H1 (cell line): ENCODE measurements at regions not wholly inside any gene's neighbourhood (a gene's known extent, or its start where the extent isn't known, plus 50 kb on each side); places are given as distances from the start of the nearest gene placed in this dataset.

ENCODE experiments used
- CTCF ChIA-PET: fragments of 300-600 bp; sonication (Branson Sonifier 250); formaldehyde crosslinking; loops from one replicate; lab custom pipeline; 2021; ENCODE audit not compliant: partially characterized antibody; lab: Charles Lee
- POLR2A ChIA-PET: fragments of 300-600 bp; sonication (Branson Sonifier 250); formaldehyde crosslinking; loops from one replicate; lab custom pipeline; 2021; ENCODE audit warnings: inconsistent platforms; ENCODE audit not compliant: partially characterized antibody; lab: Charles Lee
- DNase-seq, 2 experiments: peaks; one replicate each; pipeline versions ENCODE4 v3.0.0 to v3.0.0-alpha.2; 2010 to 2022; ENCODE audit warnings: low spot score in 2 of 2, low read depth in 1 of 2, mixed read lengths in 1 of 2
- FAIRE-seq: peaks from 2 replicates; lab custom pipeline; 2011; peaks lifted over from hg19 to GRCh38; lab: Jason Lieb, UNC
- H2AFZ ChIP-seq: 2 replicates; pipeline ENCODE4 v1.8.1; 2012; ENCODE audit warnings: low read length, inconsistent platforms
- H2AK5ac ChIP-seq: 2 replicates; pipeline ENCODE4 v1.6.1; 2013; ENCODE audit warnings: low read depth, low read length
- H2BK120ac ChIP-seq: replicated peaks from 2 replicates; pipeline ENCODE3; 2013; ENCODE audit warnings: low read depth, low read length, inconsistent platforms
- H2BK12ac ChIP-seq: 2 replicates; pipeline ENCODE4 v1.6.1; 2013; ENCODE audit warnings: low read depth, low read length
- H2BK15ac ChIP-seq: 2 replicates; pipeline ENCODE4 v1.6.1; 2013; ENCODE audit warnings: low read length
- H2BK20ac ChIP-seq: 2 replicates; pipeline ENCODE4 v1.6.1; 2013; ENCODE audit warnings: low read length
- H2BK5ac ChIP-seq: 2 replicates; pipeline ENCODE4 v1.6.1; 2013; ENCODE audit warnings: low read depth, low read length
- H3K14ac ChIP-seq: 2 replicates; pipeline ENCODE4 v1.6.1; 2013; ENCODE audit warnings: inconsistent platforms; ENCODE audit not compliant: insufficient read length
- H3K18ac ChIP-seq: 2 replicates; pipeline ENCODE4 v1.6.1; 2013; ENCODE audit warnings: low read length; ENCODE audit errors: extremely low read depth
- H3K23ac ChIP-seq: 2 replicates; pipeline ENCODE4 v1.6.1; 2013; ENCODE audit warnings: inconsistent platforms; ENCODE audit not compliant: insufficient read length
- H3K23me2 ChIP-seq: 2 replicates; pipeline ENCODE4 v1.6.1; 2013; ENCODE audit warnings: low read depth, low read length
- H3K27ac ChIP-seq: 2 replicates; pipeline ENCODE4 v1.6.1; 2011; ENCODE audit warnings: low read depth, low read length, inconsistent platforms
- H3K27me3 ChIP-seq, 4 experiments: replicated peaks in 1 of 4; 1 replicate in 1 of 4; 2 replicates in 3 of 4; pipeline versions ENCODE4 v1.6.1 to v1.8.1; 2011 to 2013; ENCODE audit warnings: low read length in 3 of 4, mild to moderate bottlenecking in 3 of 4, inconsistent platforms in 2 of 4, mixed read lengths in 2 of 4, moderate library complexity in 1 of 4; ENCODE audit not compliant: control insufficient read depth in 3 of 4, insufficient read depth in 3 of 4; ENCODE audit errors: extremely low read depth in 1 of 4
- H3K36me3 ChIP-seq, 4 experiments: 2 replicates each; pipeline versions ENCODE4 v1.6.1 to v1.8.1; 2011 to 2013; ENCODE audit warnings: mild to moderate bottlenecking in 4 of 4, low read length in 3 of 4, moderate library complexity in 2 of 4, control low read depth in 1 of 4, inconsistent platforms in 1 of 4; ENCODE audit not compliant: insufficient read depth in 4 of 4, control insufficient read depth in 2 of 4
- H3K4ac ChIP-seq: replicated peaks from 2 replicates; pipeline ENCODE3; 2013; ENCODE audit warnings: low read length, low read depth, mixed read lengths, inconsistent platforms; ENCODE audit not compliant: insufficient read length
- H3K4me1 ChIP-seq, 4 experiments: replicated peaks in 1 of 4; 1 replicate in 1 of 4; 2 replicates in 3 of 4; pipeline versions ENCODE4 v1.6.1 to v1.8.1; 2011 to 2013; ENCODE audit warnings: low read length in 3 of 4, inconsistent platforms in 2 of 4, mixed read lengths in 1 of 4; ENCODE audit not compliant: insufficient read depth in 4 of 4, control insufficient read depth in 3 of 4
- H3K4me2 ChIP-seq, 2 experiments: 2 replicates each; pipeline versions ENCODE4 v1.6.1 to v1.8.1; 2011 to 2013; ENCODE audit warnings: low read depth in 2 of 2, low read length in 2 of 2, control low read depth in 1 of 2, inconsistent platforms in 1 of 2, mild to moderate bottlenecking in 1 of 2; ENCODE audit not compliant: insufficient read depth in 1 of 2
- H3K4me3 ChIP-seq, 4 experiments: fragments of 200-600, 300-600 bp in 1 of 4; sonication (generic), shearing (Covaris generic), sonication (Bioruptor Twin) in 1 of 4; 2 replicates each; pipeline versions ENCODE4 v1.5.1 to v1.8.1; 2011 to 2016; ENCODE audit warnings: low read length in 4 of 4, low read depth in 3 of 4, control low read depth in 2 of 4, inconsistent platforms in 2 of 4, mild to moderate bottlenecking in 2 of 4, mixed read lengths in 1 of 4, moderate library complexity in 1 of 4; ENCODE audit not compliant: insufficient read depth in 2 of 4; ENCODE audit errors: extremely low read depth in 1 of 4
- H3K56ac ChIP-seq: replicated peaks from 2 replicates; pipeline ENCODE3; 2013; ENCODE audit warnings: low read depth, mild to moderate bottlenecking, mixed read lengths, low read length, inconsistent platforms; ENCODE audit not compliant: insufficient read length
- H3K79me1 ChIP-seq: 2 replicates; pipeline ENCODE4 v1.6.1; 2013; ENCODE audit warnings: low read depth, low read length, control low read depth
- H3K79me2 ChIP-seq, 2 experiments: 2 replicates each; pipeline versions ENCODE4 v1.6.1 to v1.8.1; 2012 to 2013; ENCODE audit warnings: low read length in 2 of 2, mild to moderate bottlenecking in 2 of 2, inconsistent platforms in 1 of 2; ENCODE audit not compliant: insufficient read depth in 2 of 2, control insufficient read depth in 1 of 2
- H3K9ac ChIP-seq, 4 experiments: replicated peaks in 1 of 4; 1 replicate in 1 of 4; 2 replicates in 3 of 4; pipeline versions ENCODE4 v1.6.1 to v1.8.1; 2011 to 2013; ENCODE audit warnings: low read depth in 3 of 4, low read length in 3 of 4, control low read depth in 2 of 4, mild to moderate bottlenecking in 2 of 4, moderate library complexity in 2 of 4, inconsistent platforms in 1 of 4; ENCODE audit errors: extremely low read depth in 1 of 4
- H3K9me3 ChIP-seq, 2 experiments: 2 replicates each; pipeline versions ENCODE4 v1.6.1 to v1.8.1; 2012 to 2013; ENCODE audit warnings: mild to moderate bottlenecking in 2 of 2, moderate library complexity in 2 of 2, control low read depth in 1 of 2, inconsistent platforms in 1 of 2, low read depth in 1 of 2, low read length in 1 of 2, mixed read lengths in 1 of 2; ENCODE audit not compliant: insufficient read depth in 2 of 2
- H4K20me1 ChIP-seq, 2 experiments: replicated peaks in 1 of 2; 2 replicates each; pipeline versions ENCODE3 to v1.8.1; 2011 to 2013; ENCODE audit warnings: inconsistent platforms in 2 of 2, low read length in 2 of 2, mild to moderate bottlenecking in 1 of 2; ENCODE audit not compliant: insufficient read depth in 2 of 2, control insufficient read depth in 1 of 2
- H4K5ac ChIP-seq: 2 replicates; pipeline ENCODE4 v1.6.1; 2013; ENCODE audit warnings: low read length, low read depth, mixed read lengths, inconsistent platforms; ENCODE audit not compliant: insufficient read length
- H4K8ac ChIP-seq: 2 replicates; pipeline ENCODE4 v1.8.0; 2013; ENCODE audit warnings: mild to moderate bottlenecking, moderate library complexity, low read length, inconsistent platforms; ENCODE audit not compliant: insufficient read depth; ENCODE audit errors: extremely low read depth
- H4K91ac ChIP-seq: replicated peaks from 2 replicates; pipeline ENCODE3; 2013; ENCODE audit warnings: low read length, mixed read lengths, inconsistent platforms; ENCODE audit not compliant: insufficient read length
- BCL11A ChIP-seq, 2 experiments: IDR thresholded peaks; one replicate each; pipeline ENCODE4 v1.6.1; 2011; ENCODE audit warnings: low read depth in 2 of 2, low read length in 2 of 2, mild to moderate bottlenecking in 2 of 2
- EZH2 ChIP-seq: fragments of 200-600 bp; sonication (generic); IDR thresholded peaks from 2 replicates; pipeline ENCODE4 v1.7.1; 2012; ENCODE audit warnings: low read depth, mild to moderate bottlenecking, moderate library complexity, low read length, inconsistent platforms; ENCODE audit not compliant: severe bottlenecking
- GTF2F1 ChIP-seq: IDR thresholded peaks from 2 replicates; pipeline ENCODE4 v1.6.1; 2012; ENCODE audit warnings: low read depth, low read length, improper control_type of control experiment, borderline replicate concordance
- POLR2A ChIP-seq, 2 experiments: IDR thresholded peaks; 1 replicate in 1 of 2; 2 replicates in 1 of 2; pipeline ENCODE4 v1.6.1; 2011; ENCODE audit warnings: low read depth in 2 of 2, low read length in 2 of 2, mild to moderate bottlenecking in 2 of 2; ENCODE audit errors: control extremely low read depth in 1 of 2
- SP1 ChIP-seq: IDR thresholded peaks from 2 replicates; pipeline ENCODE4 v1.6.1; 2011; ENCODE audit warnings: low read depth, low read length
- SP4 ChIP-seq: IDR thresholded peaks from 2 replicates; pipeline ENCODE4 v1.6.1; 2012; ENCODE audit warnings: low read length, inconsistent platforms
- SRF ChIP-seq: IDR thresholded peaks from 2 replicates; pipeline ENCODE4 v1.6.1; 2011; ENCODE audit warnings: mild to moderate bottlenecking, low read depth, low read length, moderate library complexity
- whole genome bisulfite sequencing, 2 experiments: shearing (Covaris generic) in 1 of 2; methylation state at CpG; one replicate each; pipeline versions ENCODE4 v1.1.6 to v1.1.7; 2013 to 2015; ENCODE audit warnings: low lambda C conversion rate in 2 of 2, mixed read lengths in 2 of 2, inconsistent platforms in 1 of 2, low coverage in 1 of 2, missing lambda C conversion rate in 1 of 2; ENCODE audit not compliant: insufficient replicate concordance in 2 of 2, insufficient coverage in 1 of 2, insufficient read length in 1 of 2; ENCODE audit errors: extremely low coverage in 1 of 2, missing lambda C conversion rate in 1 of 2; 5-methylcytosine and 5-hydroxymethylcytosine counted together
- TF ChIP-seq, protein P1 (sequence below), 3 experiments: IDR thresholded peaks; 1 replicate in 2 of 3; 2 replicates in 1 of 3; pipeline versions ENCODE4 v1.5.1 to v1.6.1; 2011; ENCODE audit warnings: low read length in 3 of 3, mild to moderate bottlenecking in 3 of 3, inconsistent platforms in 2 of 3, low read depth in 1 of 3, moderate library complexity in 1 of 3; ENCODE audit not compliant: insufficient read depth in 1 of 3; ENCODE audit errors: control extremely low read depth in 1 of 3
- TF ChIP-seq, protein P2 (sequence below): IDR thresholded peaks from 2 replicates; pipeline ENCODE4 v1.6.1; 2012; ENCODE audit warnings: inconsistent platforms

DNA sequence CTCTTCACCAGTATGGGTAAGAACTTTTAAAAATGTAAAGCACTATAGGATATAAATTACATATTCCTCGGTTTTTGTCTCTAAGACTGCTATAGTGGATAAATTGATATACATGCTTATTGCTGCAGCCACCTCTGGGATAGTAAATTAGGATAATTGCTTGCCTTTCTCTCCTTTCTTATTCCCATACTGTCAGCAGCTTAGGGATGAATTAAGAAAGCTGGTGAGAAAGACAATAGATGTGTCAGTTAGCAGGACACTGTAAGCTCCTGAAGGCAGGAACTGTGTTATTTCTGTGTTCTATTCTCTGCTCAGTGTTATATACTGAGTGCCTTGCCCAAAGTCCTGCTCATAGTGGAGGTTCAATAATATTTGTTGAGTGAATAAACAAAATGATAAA, 828.6 kb upstream of the ACVR2A start:
- FAIRE-seq, result no peak
- Histone ChIP-seq H3K23ac (no peak overlapping the region), H3K27ac (no peak overlapping the region), H3K4me1 (peaks cover 0 to 2% (median 0%) of the 10 kb centered on the region in 4 experiments; a peak in 1 of 7 replicates), H2BK120ac (no peak overlapping the region), H4K20me1 (no peaks in the 10 kb centered on the region), H3K4ac (no peak overlapping the region), H3K14ac (no peak overlapping the region), H3K36me3 (no peaks in the 10 kb centered on the region), H2BK20ac (no peak overlapping the region), H4K5ac (no peak overlapping the region), H3K79me2 (no peaks in the 10 kb centered on the region), H3K23me2 (no peaks in the 10 kb centered on the region), H2BK5ac (no peak overlapping the region), H3K56ac (no peak overlapping the region), H3K27me3 (no peaks in the 10 kb centered on the region), H3K9me3 (0 out of 4 replicates have a peak, but pooled peaks cover 0 to 2% of the 10 kb centered on the region in 2 experiments), H2BK12ac (no peak overlapping the region), H3K4me3 (no peak overlapping the region), H3K9ac (no peak overlapping the region), H2AK5ac (no peak overlapping the region), H2AFZ (no peak overlapping the region), H4K8ac (no peak overlapping the region), H3K4me2 (no peak overlapping the region), H3K79me1 (no peaks in the 10 kb centered on the region), H2BK15ac (no peak overlapping the region), H4K91ac (no peak overlapping the region), H3K18ac (no peak overlapping the region)
- POLR2A ChIA-PET, result no interaction called here
- DNase-seq, result no peak
- TF ChIP-seq BCL11A (IDR thresholded peaks at IDR 0.05; ENCODE audit: low read depth in 2 of 2, low read length in 2 of 2), result no peak
- TF ChIP-seq SP1, result no peak
- TF ChIP-seq, protein P1, sequence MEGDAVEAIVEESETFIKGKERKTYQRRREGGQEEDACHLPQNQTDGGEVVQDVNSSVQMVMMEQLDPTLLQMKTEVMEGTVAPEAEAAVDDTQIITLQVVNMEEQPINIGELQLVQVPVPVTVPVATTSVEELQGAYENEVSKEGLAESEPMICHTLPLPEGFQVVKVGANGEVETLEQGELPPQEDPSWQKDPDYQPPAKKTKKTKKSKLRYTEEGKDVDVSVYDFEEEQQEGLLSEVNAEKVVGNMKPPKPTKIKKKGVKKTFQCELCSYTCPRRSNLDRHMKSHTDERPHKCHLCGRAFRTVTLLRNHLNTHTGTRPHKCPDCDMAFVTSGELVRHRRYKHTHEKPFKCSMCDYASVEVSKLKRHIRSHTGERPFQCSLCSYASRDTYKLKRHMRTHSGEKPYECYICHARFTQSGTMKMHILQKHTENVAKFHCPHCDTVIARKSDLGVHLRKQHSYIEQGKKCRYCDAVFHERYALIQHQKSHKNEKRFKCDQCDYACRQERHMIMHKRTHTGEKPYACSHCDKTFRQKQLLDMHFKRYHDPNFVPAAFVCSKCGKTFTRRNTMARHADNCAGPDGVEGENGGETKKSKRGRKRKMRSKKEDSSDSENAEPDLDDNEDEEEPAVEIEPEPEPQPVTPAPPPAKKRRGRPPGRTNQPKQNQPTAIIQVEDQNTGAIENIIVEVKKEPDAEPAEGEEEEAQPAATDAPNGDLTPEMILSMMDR (IDR thresholded peaks at IDR 0.05; ENCODE audit: control extremely low read depth in 1 of 3, insufficient read depth in 1 of 3, low read depth in 1 of 3, low read length in 3 of 3), result no peak
- no peak for TF ChIP-seq EZH2
- TF ChIP-seq POLR2A (IDR thresholded peaks at IDR 0.05; ENCODE audit: control extremely low read depth in 1 of 2, low read depth in 2 of 2, low read length in 2 of 2), result no peak
- TF ChIP-seq SRF, result no peak
- TF ChIP-seq, protein P2, sequence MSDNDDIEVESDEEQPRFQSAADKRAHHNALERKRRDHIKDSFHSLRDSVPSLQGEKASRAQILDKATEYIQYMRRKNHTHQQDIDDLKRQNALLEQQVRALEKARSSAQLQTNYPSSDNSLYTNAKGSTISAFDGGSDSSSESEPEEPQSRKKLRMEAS, result no peak
- no peak for TF ChIP-seq GTF2F1
- no peak for TF ChIP-seq SP4
- CTCF ChIA-PET, result no interaction called here
- 50% methylated on average over 1 of the region's 1 CpG; no CpG with 5 or more reads in 1 of the 2 experiments for WGBS, 2 experiments
